SK-N-SH treated with all-trans-retinoic acid at 6 μM for 48 hours (cell line): ENCODE measurements at regions not wholly inside any gene's neighbourhood (a gene's known extent, or its start where the extent isn't known, plus 50 kb on each side); places are given as distances from the start of the nearest gene placed in this dataset.

ENCODE experiments used
- ATAC-seq: fragments of 200-7000 bp; cut with Tn5 transposase; 3 replicates; pipeline ENCODE4 v1.9.1; 2020; ENCODE audit warnings: mild to moderate bottlenecking, moderate library complexity
- ARNTL ChIP-seq: fragments of 450-650 bp; formaldehyde crosslinking; IDR thresholded peaks from 2 replicates; pipeline ENCODE4 v1.5.0; 2020; ENCODE audit warnings: low read depth, mild to moderate bottlenecking, moderate library complexity, borderline replicate concordance
- BACH2 ChIP-seq: fragments of 250-450 bp; sonication (Bioruptor Pico); IDR thresholded peaks from 2 replicates; pipeline ENCODE4 v1.9.0; 2021; ENCODE audit warnings: mild to moderate bottlenecking, borderline replicate concordance
- CSDC2 ChIP-seq: fragments of 250-450 bp; sonication (Bioruptor Pico); IDR thresholded peaks from 2 replicates; pipeline ENCODE4 v1.5.0; 2020; ENCODE audit warnings: mild to moderate bottlenecking, moderate library complexity
- ESRRG ChIP-seq: fragments of 250-450 bp; sonication (Bioruptor Pico); IDR thresholded peaks from 2 replicates; pipeline ENCODE4 v1.6.1; 2021; ENCODE audit warnings: mild to moderate bottlenecking
- GLIS3 ChIP-seq: fragments of 250-450 bp; sonication (Bioruptor Pico); IDR thresholded peaks from 2 replicates; pipeline ENCODE4 v1.5.0; 2020; ENCODE audit warnings: mild to moderate bottlenecking, moderate library complexity
- ISL1 ChIP-seq: fragments of 250-450 bp; sonication (Bioruptor Pico); IDR thresholded peaks from 2 replicates; pipeline ENCODE4 v2.1.2; 2022; ENCODE audit warnings: mild to moderate bottlenecking, moderate library complexity
- OSR1 ChIP-seq: fragments of 250-450 bp; sonication (Bioruptor Pico); IDR thresholded peaks from 2 replicates; pipeline ENCODE4 v1.8.0; 2022; ENCODE audit warnings: moderate library complexity, mild to moderate bottlenecking, inconsistent platforms
- PPARA ChIP-seq: fragments of 250-450 bp; sonication (Bioruptor Pico); IDR thresholded peaks from 2 replicates; pipeline ENCODE4 v1.5.0; 2020; ENCODE audit warnings: mild to moderate bottlenecking, borderline replicate concordance
- RARB ChIP-seq: fragments of 250-450 bp; sonication (Bioruptor Pico); IDR thresholded peaks from 2 replicates; pipeline ENCODE4 v1.8.0; 2021; ENCODE audit warnings: mild to moderate bottlenecking, moderate library complexity
- SNAI2 ChIP-seq: fragments of 250-450 bp; sonication (Bioruptor Pico); IDR thresholded peaks from 2 replicates; pipeline ENCODE4 v1.5.0; 2020; ENCODE audit warnings: mild to moderate bottlenecking, moderate library complexity
- TCF4 ChIP-seq: fragments of 250-450 bp; sonication (Bioruptor Pico); IDR thresholded peaks from 2 replicates; pipeline ENCODE4 v1.8.0; 2021; ENCODE audit warnings: mild to moderate bottlenecking, moderate library complexity, borderline replicate concordance
- TOX ChIP-seq: fragments of 250-450 bp; sonication (Bioruptor Pico); IDR thresholded peaks from 2 replicates; pipeline ENCODE4 v1.8.0; 2021; ENCODE audit warnings: mild to moderate bottlenecking, moderate library complexity, borderline replicate concordance
- ZC3H10 ChIP-seq: fragments of 250-450 bp; sonication (Bioruptor Pico); IDR thresholded peaks from 2 replicates; pipeline ENCODE4 v1.5.1; 2021; ENCODE audit warnings: mild to moderate bottlenecking, moderate library complexity
- ZFP3 ChIP-seq: fragments of 250-450 bp; sonication (Bioruptor Pico); IDR thresholded peaks from 2 replicates; pipeline ENCODE4 v1.5.0; 2020; ENCODE audit warnings: mild to moderate bottlenecking, moderate library complexity
- ZFP30 ChIP-seq: fragments of 450-650 bp; formaldehyde crosslinking; IDR thresholded peaks from 2 replicates; pipeline ENCODE4 v1.5.0; 2022; ENCODE audit warnings: mild to moderate bottlenecking, moderate library complexity
- ZNF565 ChIP-seq: fragments of 450-650 bp; formaldehyde crosslinking; conservative IDR thresholded peaks from 2 replicates; pipeline ENCODE4 v1.5.0; 2020; ENCODE audit warnings: low read depth, mild to moderate bottlenecking, moderate library complexity
- ZNF70 ChIP-seq: fragments of 450-650 bp; formaldehyde crosslinking; IDR thresholded peaks from 2 replicates; pipeline ENCODE4 v1.5.0; 2020; ENCODE audit warnings: mild to moderate bottlenecking, moderate library complexity
- ZNF8 ChIP-seq: fragments of 450-650 bp; formaldehyde crosslinking; IDR thresholded peaks from 2 replicates; pipeline ENCODE4 v1.5.0; 2020; ENCODE audit warnings: mild to moderate bottlenecking, moderate library complexity
- TF ChIP-seq, protein P1 (sequence below): fragments of 250-450 bp; sonication (Bioruptor Pico); IDR thresholded peaks from 2 replicates; pipeline ENCODE4 v1.5.1; 2021; ENCODE audit warnings: mild to moderate bottlenecking, moderate library complexity
- TF ChIP-seq, protein P2 (sequence below): fragments of 250-450 bp; sonication (Bioruptor Pico); IDR thresholded peaks from 2 replicates; pipeline ENCODE4 v1.8.0; 2021; ENCODE audit warnings: low read depth, mild to moderate bottlenecking, moderate library complexity, borderline replicate concordance
- TF ChIP-seq, protein P3 (sequence below): fragments of 250-450 bp; sonication (Bioruptor Pico); IDR thresholded peaks from 2 replicates; pipeline ENCODE4 v1.8.0; 2020; ENCODE audit warnings: mild to moderate bottlenecking, moderate library complexity, borderline replicate concordance
- TF ChIP-seq, protein P4 (sequence below): fragments of 250-450 bp; sonication (Bioruptor Pico); IDR thresholded peaks from 2 replicates; pipeline ENCODE4 v1.5.0; 2020; ENCODE audit warnings: mild to moderate bottlenecking, moderate library complexity
- TF ChIP-seq, protein P5 (sequence below): fragments of 250-450 bp; sonication (Bioruptor Pico); IDR thresholded peaks from 2 replicates; pipeline ENCODE4 v1.5.1; 2020; ENCODE audit warnings: low read depth, mild to moderate bottlenecking, moderate library complexity

DNA sequence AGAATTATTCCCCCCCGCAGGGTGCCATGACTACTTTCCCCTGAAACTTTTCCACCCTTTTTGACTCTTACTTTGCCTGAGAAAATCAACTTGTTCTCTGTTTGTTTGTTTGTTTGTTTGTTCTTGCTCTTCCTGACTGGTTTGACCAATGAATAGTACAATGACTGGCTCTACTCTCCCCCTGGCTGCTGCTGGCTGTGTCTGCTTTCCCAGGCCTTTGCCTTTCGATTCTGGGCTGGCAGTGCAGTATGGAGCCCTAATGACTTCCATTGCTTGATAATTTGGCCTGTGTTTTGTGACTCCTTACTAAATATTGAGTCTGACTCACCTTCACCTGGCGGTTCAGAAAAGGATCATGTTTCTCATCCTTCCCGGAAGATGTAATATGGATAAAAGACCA lies 241.1 kb downstream of the TMEM182 start:
- ATAC-seq: no peak
- TF ChIP-seq, protein P1, sequence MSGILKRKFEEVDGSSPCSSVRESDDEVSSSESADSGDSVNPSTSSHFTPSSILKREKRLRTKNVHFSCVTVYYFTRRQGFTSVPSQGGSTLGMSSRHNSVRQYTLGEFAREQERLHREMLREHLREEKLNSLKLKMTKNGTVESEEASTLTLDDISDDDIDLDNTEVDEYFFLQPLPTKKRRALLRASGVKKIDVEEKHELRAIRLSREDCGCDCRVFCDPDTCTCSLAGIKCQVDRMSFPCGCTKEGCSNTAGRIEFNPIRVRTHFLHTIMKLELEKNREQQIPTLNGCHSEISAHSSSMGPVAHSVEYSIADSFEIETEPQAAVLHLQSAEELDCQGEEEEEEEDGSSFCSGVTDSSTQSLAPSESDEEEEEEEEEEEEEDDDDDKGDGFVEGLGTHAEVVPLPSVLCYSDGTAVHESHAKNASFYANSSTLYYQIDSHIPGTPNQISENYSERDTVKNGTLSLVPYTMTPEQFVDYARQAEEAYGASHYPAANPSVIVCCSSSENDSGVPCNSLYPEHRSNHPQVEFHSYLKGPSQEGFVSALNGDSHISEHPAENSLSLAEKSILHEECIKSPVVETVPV (CRISPR knock-in tag): no peak
- TF ChIP-seq ZNF70 (CRISPR knock-in tag) (no peak), BACH2 (CRISPR knock-in tag) (no peak), RARB (CRISPR knock-in tag) (no peak), ZNF565 (CRISPR knock-in tag) (no peak), ZFP30 (CRISPR knock-in tag) (no peak), OSR1 (CRISPR knock-in tag) (no peak), ZC3H10 (no peak), GLIS3 (CRISPR knock-in tag) (no peak), ZFP3 (CRISPR knock-in tag) (no peak), CSDC2 (CRISPR knock-in tag) (no peak), SNAI2 (CRISPR knock-in tag) (no peak), PPARA (CRISPR knock-in tag) (no peak), ISL1 (no peak), ARNTL (no peak), TCF4 (CRISPR knock-in tag) (no peak), TOX (no peak), ZNF8 (no peak)
- TF ChIP-seq, protein P2, sequence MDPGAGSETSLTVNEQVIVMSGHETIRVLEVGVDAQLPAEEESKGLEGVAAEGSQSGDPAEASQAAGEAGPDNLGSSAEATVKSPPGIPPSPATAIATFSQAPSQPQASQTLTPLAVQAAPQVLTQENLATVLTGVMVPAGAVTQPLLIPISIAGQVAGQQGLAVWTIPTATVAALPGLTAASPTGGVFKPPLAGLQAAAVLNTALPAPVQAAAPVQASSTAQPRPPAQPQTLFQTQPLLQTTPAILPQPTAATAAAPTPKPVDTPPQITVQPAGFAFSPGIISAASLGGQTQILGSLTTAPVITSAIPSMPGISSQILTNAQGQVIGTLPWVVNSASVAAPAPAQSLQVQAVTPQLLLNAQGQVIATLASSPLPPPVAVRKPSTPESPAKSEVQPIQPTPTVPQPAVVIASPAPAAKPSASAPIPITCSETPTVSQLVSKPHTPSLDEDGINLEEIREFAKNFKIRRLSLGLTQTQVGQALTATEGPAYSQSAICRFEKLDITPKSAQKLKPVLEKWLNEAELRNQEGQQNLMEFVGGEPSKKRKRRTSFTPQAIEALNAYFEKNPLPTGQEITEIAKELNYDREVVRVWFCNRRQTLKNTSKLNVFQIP (CRISPR knock-in tag): no peak
- TF ChIP-seq, protein P3, sequence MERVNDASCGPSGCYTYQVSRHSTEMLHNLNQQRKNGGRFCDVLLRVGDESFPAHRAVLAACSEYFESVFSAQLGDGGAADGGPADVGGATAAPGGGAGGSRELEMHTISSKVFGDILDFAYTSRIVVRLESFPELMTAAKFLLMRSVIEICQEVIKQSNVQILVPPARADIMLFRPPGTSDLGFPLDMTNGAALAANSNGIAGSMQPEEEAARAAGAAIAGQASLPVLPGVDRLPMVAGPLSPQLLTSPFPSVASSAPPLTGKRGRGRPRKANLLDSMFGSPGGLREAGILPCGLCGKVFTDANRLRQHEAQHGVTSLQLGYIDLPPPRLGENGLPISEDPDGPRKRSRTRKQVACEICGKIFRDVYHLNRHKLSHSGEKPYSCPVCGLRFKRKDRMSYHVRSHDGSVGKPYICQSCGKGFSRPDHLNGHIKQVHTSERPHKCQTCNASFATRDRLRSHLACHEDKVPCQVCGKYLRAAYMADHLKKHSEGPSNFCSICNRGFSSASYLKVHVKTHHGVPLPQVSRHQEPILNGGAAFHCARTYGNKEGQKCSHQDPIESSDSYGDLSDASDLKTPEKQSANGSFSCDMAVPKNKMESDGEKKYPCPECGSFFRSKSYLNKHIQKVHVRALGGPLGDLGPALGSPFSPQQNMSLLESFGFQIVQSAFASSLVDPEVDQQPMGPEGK (CRISPR knock-in tag): no peak

DNA sequence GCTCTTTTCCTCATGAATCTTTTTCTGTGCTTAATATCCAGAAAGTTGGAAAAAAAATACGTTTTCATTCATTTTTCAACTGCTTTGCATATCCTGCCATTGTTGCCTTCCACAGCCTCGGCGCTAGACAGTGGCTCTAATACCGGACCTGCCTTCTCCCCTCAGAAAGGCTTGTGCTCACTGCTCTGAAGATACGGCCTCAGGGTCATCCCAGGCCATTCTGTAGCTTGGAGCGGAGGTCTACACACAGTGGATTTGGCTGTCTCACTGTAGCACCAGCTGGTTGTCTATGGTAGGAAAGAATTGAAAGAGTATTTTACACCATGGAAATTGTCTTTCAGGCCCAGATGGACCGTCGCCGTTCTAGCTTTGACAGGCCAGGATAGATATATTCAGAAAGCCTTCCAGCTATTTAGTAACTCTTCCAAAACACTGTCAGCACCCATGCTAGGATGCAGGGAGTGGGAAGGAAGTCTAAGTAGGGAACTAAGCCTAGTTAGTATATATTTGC lies 242.0 kb downstream of the TMEM182 start:
- no peak for TF ChIP-seq ZNF70 (CRISPR knock-in tag)
- TF ChIP-seq CSDC2 (CRISPR knock-in tag): no peak
- no peak for TF ChIP-seq ESRRG (CRISPR knock-in tag)
- no peak for TF ChIP-seq ISL1
- TF ChIP-seq OSR1 (CRISPR knock-in tag): no peak
- TF ChIP-seq PPARA (CRISPR knock-in tag): no peak
- no peak for TF ChIP-seq GLIS3 (CRISPR knock-in tag)
- TF ChIP-seq RARB (CRISPR knock-in tag): no peak
- TF ChIP-seq, protein P4, sequence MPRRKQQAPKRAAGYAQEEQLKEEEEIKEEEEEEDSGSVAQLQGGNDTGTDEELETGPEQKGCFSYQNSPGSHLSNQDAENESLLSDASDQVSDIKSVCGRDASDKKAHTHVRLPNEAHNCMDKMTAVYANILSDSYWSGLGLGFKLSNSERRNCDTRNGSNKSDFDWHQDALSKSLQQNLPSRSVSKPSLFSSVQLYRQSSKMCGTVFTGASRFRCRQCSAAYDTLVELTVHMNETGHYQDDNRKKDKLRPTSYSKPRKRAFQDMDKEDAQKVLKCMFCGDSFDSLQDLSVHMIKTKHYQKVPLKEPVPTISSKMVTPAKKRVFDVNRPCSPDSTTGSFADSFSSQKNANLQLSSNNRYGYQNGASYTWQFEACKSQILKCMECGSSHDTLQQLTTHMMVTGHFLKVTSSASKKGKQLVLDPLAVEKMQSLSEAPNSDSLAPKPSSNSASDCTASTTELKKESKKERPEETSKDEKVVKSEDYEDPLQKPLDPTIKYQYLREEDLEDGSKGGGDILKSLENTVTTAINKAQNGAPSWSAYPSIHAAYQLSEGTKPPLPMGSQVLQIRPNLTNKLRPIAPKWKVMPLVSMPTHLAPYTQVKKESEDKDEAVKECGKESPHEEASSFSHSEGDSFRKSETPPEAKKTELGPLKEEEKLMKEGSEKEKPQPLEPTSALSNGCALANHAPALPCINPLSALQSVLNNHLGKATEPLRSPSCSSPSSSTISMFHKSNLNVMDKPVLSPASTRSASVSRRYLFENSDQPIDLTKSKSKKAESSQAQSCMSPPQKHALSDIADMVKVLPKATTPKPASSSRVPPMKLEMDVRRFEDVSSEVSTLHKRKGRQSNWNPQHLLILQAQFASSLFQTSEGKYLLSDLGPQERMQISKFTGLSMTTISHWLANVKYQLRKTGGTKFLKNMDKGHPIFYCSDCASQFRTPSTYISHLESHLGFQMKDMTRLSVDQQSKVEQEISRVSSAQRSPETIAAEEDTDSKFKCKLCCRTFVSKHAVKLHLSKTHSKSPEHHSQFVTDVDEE (CRISPR knock-in tag): no peak
- TF ChIP-seq, protein P5, sequence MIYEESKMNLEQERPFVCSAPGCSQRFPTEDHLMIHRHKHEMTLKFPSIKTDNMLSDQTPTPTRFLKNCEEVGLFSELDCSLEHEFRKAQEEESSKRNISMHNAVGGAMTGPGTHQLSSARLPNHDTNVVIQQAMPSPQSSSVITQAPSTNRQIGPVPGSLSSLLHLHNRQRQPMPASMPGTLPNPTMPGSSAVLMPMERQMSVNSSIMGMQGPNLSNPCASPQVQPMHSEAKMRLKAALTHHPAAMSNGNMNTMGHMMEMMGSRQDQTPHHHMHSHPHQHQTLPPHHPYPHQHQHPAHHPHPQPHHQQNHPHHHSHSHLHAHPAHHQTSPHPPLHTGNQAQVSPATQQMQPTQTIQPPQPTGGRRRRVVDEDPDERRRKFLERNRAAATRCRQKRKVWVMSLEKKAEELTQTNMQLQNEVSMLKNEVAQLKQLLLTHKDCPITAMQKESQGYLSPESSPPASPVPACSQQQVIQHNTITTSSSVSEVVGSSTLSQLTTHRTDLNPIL (CRISPR knock-in tag): no peak
- no peak for TF ChIP-seq ARNTL
- TF ChIP-seq, protein P2 (CRISPR knock-in tag): no peak
- no peak for TF ChIP-seq ZNF565 (CRISPR knock-in tag)

More for the DNA sequence above, 242.0 kb downstream of the TMEM182 start:
- ATAC-seq: no peak
